NB4 (cell line): ENCODE measurements at regions not wholly inside any gene's neighbourhood (a gene's known extent, or its start where the extent isn't known, plus 50 kb on each side); places are given as distances from the start of the nearest gene placed in this dataset.

Source experiments
- MYC ChIP-seq: IDR thresholded peaks from 2 replicates; pipeline ENCODE4 v1.6.1; 2011; ENCODE audit warnings: low read depth, low read length
- POLR2A ChIP-seq: IDR thresholded peaks from 2 replicates; pipeline ENCODE4 v1.6.1; 2011; ENCODE audit warnings: mild to moderate bottlenecking; ENCODE audit not compliant: insufficient read length; ENCODE audit errors: extremely low read depth
- TF ChIP-seq, protein P1 (sequence below): IDR thresholded peaks from one replicate; pipeline ENCODE4 v1.5.1; 2012; ENCODE audit warnings: low read depth, low read length
- TF ChIP-seq, protein P2 (sequence below): IDR thresholded peaks from 2 replicates; pipeline ENCODE4 v1.6.1; 2011; ENCODE audit warnings: low read depth, low read length

DNA sequence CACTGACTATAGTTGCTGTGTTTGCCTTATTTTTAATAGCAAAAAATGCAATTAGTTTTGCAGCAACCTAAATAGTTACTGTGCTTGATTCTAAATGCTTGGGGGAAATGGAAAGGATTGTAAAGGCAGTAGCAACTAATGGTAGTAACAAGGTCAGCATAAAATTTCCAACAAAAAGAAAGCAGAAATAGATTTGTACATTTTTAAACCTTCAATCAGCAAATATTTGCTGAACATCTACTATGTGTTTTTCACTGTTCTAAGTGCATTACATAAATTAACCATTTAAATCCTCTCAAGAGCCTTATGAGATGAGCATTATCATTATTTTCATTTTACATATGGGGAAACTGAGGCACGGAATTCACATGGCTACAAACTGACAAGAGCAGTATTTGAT is 308.0 kb upstream of the UBE2E3 start:
- TF ChIP-seq POLR2A (no peak), MYC (no peak)
- TF ChIP-seq, protein P1, sequence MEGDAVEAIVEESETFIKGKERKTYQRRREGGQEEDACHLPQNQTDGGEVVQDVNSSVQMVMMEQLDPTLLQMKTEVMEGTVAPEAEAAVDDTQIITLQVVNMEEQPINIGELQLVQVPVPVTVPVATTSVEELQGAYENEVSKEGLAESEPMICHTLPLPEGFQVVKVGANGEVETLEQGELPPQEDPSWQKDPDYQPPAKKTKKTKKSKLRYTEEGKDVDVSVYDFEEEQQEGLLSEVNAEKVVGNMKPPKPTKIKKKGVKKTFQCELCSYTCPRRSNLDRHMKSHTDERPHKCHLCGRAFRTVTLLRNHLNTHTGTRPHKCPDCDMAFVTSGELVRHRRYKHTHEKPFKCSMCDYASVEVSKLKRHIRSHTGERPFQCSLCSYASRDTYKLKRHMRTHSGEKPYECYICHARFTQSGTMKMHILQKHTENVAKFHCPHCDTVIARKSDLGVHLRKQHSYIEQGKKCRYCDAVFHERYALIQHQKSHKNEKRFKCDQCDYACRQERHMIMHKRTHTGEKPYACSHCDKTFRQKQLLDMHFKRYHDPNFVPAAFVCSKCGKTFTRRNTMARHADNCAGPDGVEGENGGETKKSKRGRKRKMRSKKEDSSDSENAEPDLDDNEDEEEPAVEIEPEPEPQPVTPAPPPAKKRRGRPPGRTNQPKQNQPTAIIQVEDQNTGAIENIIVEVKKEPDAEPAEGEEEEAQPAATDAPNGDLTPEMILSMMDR: no peak
- TF ChIP-seq, protein P2, sequence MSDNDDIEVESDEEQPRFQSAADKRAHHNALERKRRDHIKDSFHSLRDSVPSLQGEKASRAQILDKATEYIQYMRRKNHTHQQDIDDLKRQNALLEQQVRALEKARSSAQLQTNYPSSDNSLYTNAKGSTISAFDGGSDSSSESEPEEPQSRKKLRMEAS: no peak
